VCaP (cell line): ENCODE measurements at regions not wholly inside any gene's neighbourhood (a gene's known extent, or its start where the extent isn't known, plus 50 kb on each side); places are given as distances from the start of the nearest gene placed in this dataset.
"Not testable (repeated sequence)": the region's sequence is repeated elsewhere in the genome, so short reads cannot be mapped to it uniquely, and the experiment has no call there.

ENCODE experiments used
- H3K27ac ChIP-seq: fragments of 450-650 bp; 2 replicates; pipeline ENCODE4 v1.5.1; 2017
- TF ChIP-seq, protein P1 (sequence below): fragments of 450-650 bp; conservative IDR thresholded peaks from 2 replicates; pipeline ENCODE4 v1.5.1; 2017; ENCODE audit warnings: mild to moderate bottlenecking, moderate library complexity

DNA sequence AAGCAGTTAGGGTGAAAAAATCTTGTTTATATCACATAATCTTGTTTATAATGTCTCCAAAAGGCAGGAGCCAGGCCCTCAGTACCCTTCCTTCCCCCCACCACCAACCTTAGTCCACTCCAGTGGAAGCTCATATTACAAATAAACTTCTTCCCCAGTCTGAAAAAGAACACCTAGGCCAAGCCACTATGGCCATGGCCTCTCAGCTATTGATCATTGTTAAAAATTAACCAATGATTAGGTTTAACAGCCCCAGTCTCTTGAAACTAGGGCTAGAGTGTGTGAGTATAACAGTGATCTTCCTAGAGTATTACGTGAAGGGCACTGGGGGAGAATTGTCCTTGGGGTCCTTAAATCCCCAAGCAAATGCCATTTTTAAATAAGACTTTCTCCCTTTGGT lies 411.9 kb upstream of the EDA2R start:
- TF ChIP-seq, protein P1, sequence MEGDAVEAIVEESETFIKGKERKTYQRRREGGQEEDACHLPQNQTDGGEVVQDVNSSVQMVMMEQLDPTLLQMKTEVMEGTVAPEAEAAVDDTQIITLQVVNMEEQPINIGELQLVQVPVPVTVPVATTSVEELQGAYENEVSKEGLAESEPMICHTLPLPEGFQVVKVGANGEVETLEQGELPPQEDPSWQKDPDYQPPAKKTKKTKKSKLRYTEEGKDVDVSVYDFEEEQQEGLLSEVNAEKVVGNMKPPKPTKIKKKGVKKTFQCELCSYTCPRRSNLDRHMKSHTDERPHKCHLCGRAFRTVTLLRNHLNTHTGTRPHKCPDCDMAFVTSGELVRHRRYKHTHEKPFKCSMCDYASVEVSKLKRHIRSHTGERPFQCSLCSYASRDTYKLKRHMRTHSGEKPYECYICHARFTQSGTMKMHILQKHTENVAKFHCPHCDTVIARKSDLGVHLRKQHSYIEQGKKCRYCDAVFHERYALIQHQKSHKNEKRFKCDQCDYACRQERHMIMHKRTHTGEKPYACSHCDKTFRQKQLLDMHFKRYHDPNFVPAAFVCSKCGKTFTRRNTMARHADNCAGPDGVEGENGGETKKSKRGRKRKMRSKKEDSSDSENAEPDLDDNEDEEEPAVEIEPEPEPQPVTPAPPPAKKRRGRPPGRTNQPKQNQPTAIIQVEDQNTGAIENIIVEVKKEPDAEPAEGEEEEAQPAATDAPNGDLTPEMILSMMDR = no peak

GRCh38 chrX:67044866-67045265 lies 406.0 kb upstream of the EDA2R start:
- peak overlapping the region; percentile 88 for H3K27ac ChIP-seq
- TF ChIP-seq, protein P1 = no peak

More for the DNA sequence above, 411.9 kb upstream of the EDA2R start:
- no peak overlapping the region for H3K27ac ChIP-seq

DNA sequence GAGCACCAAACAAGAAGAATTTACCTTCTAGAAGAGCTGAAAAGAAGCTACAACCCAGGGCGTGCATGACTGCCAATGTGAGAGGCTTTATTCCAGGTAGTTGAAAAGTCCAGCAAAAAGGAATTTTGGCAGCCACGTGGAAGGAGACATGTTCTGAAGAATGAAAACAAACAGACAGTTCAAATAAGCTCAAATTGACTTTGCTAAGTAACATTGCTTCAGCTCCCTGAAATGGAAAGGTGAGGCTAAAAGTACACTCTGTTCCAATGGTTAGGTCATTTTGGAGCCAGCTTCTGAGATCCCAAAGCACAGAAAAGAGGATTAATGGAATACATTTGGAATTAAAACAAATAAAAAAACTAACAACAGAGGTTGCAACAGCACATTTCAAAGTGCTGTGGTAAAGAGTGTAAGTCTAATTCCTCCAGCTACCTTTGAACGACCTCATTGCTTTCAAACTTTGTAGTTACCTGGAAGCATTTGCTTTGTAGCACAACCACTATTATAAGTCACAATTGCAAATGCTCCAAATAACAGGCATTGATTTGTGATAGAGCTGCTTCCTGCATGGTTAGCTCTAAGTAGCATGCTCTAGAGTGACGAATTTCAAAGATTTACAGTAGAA lies 405.3 kb upstream of the EDA2R start:
- H3K27ac ChIP-seq = peak overlapping the region; percentile 88
- TF ChIP-seq, protein P1 = no peak

GRCh38 chrX:67004451-67004850 lies 365.6 kb upstream of the EDA2R start:
- no peak overlapping the region for H3K27ac ChIP-seq
- TF ChIP-seq, protein P1 = no peak

- TF ChIP-seq, protein P1 = no peak
- H3K27ac ChIP-seq = no peak overlapping the region
Measured at GRCh38 chrX:66994729-66995128, 355.9 kb upstream of the EDA2R start.

- not testable (repeated sequence) for H3K27ac ChIP-seq
Measured at GRCh38 chrX:66992077-66992476, 353.2 kb upstream of the EDA2R start.

DNA sequence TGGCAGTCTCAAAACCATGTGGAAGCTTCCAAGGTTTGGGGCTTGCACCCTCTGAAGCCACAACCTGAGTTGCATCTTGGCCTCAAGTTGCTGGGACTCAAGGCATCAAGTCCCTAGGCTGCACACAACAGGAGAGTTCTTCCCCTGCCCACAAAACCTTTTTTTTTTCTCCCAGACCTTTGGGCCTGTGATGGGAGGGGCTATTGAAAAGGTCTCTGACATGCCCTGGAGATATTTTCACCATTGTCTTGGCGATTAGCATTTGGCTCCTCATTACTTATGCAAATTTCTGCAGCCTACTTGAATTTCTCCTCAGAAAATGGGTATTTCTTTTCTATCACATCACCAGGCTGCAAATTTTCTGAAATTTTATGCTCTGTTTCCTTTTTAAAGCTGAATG lies 349.5 kb upstream of the EDA2R start:
- no peak overlapping the region for H3K27ac ChIP-seq
- TF ChIP-seq, protein P1 = no peak

DNA sequence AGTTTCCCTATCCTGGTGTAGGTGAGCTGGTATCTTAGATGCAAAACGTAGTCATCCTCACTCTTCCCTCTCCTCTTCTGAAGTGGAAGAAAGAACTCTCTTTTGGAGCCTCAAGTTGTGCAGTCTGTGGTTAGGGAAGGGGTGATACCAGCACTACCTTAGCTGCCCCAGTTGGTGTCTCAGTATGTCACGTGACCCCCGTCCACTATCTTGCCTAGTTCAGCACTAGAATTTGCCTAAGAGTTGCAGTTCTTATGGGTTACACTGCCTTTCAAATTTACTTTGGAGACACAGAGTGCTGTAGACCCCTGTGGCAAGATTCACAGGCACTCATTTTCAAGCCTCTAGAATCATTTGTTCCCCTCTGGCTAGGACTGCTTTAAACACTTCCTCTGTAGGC lies 322.8 kb upstream of the EDA2R start:
- peak overlapping the region; percentile 9 for H3K27ac ChIP-seq
- TF ChIP-seq, protein P1 = no peak
